ENCODE measurements at regions not wholly inside any gene's neighbourhood (a gene's known extent, or its start where the extent isn't known, plus 50 kb on each side); places are given as distances from the start of the nearest gene placed in this dataset.
"Not testable (repeated sequence)": the region's sequence is repeated elsewhere in the genome, so short reads cannot be mapped to it uniquely, and the experiment has no call there.

DNA sequence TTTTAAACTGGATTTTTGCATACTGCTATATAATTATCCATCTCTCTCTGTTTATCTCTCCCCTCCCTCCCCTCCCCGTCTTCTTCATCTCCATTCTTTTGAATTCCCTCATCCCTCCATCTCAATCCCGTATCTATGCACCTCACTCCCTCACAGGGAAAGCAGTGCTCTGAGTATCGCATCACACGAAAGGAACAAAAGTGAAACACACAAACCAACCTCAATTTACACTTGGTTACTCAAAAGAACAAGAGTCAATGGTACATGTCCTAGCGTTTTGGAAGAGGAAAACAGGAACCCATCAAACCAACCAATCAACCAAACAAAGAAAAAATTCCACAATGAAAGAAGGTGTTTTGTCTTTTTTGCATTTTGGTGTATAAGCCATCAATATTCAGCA is 115.1 kb downstream of the NBPF12 start:
- no peak for DNase-seq (ENCODE audit: extremely low spot score, unreplicated experiment)
- H3K27ac Mint-ChIP-seq, result no peak overlapping the region
- no peaks in the 10 kb centered on the region for H3K4me1 Mint-ChIP-seq (ENCODE audit: unreplicated experiment)
- no peak overlapping the region for H3K4me3 Mint-ChIP-seq
- peaks cover 20% of the 10 kb centered on the region for H3K27me3 Mint-ChIP-seq
- no peaks in the 10 kb centered on the region for H3K36me3 Mint-ChIP-seq
- H3K9me3 Mint-ChIP-seq, result no peaks in the 10 kb centered on the region
- TF ChIP-seq, protein P1, sequence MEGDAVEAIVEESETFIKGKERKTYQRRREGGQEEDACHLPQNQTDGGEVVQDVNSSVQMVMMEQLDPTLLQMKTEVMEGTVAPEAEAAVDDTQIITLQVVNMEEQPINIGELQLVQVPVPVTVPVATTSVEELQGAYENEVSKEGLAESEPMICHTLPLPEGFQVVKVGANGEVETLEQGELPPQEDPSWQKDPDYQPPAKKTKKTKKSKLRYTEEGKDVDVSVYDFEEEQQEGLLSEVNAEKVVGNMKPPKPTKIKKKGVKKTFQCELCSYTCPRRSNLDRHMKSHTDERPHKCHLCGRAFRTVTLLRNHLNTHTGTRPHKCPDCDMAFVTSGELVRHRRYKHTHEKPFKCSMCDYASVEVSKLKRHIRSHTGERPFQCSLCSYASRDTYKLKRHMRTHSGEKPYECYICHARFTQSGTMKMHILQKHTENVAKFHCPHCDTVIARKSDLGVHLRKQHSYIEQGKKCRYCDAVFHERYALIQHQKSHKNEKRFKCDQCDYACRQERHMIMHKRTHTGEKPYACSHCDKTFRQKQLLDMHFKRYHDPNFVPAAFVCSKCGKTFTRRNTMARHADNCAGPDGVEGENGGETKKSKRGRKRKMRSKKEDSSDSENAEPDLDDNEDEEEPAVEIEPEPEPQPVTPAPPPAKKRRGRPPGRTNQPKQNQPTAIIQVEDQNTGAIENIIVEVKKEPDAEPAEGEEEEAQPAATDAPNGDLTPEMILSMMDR (conservative IDR thresholded peaks at IDR 0.05), result no peak

DNA sequence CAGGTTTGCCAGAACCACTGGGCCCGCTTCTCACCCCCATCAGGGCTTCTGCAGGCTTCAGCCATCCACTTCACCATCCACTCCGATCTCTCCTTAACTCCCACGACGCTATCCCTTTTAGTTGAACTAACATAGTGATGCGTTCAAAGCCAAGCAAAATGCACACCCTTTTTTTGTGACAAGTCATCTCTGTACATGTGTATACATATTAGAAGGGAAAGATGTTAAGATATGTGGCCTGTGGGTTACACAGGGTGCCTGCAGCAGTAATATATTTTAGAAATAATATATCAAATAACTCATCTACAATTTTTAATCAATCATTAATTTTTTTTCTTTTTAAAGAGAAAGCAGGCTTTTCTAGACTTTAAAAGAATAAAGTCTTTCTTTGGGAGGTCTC is 114.6 kb downstream of the NBPF12 start:
- Mint-ChIP-seq H3K4me1 (ENCODE audit: unreplicated experiment) (no peaks in the 10 kb centered on the region), H3K36me3 (no peaks in the 10 kb centered on the region), H3K9me3 (no peaks in the 10 kb centered on the region), H3K27ac (no peak overlapping the region), H3K4me3 (no peak overlapping the region), H3K27me3 (peaks cover 20% of the 10 kb centered on the region)
- DNase-seq (ENCODE audit: extremely low spot score, unreplicated experiment), result no peak
- TF ChIP-seq, protein P1 (conservative IDR thresholded peaks at IDR 0.05), result no peak

DNA sequence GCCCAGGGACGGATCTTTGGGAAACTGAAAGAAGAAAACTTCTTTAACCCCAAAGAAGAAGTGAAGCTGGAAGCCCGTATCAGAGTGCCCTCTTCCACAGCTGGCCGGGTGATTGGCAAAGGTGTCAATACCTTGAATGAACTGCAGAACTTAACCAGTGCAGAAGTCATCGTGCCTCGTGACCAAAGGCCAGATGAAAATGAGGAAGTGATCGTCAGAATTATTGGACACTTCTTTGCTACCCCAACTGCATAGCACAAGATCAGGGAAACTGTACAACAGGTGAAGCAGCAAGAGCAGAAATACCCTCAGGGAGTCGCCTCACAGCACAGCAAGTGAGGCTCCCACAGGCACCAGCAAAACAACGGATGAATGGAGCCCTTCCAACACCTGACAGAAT is 114.0 kb downstream of the NBPF12 start:
- H3K9me3 Mint-ChIP-seq, result no peaks in the 10 kb centered on the region
- peaks cover 20% of the 10 kb centered on the region for H3K27me3 Mint-ChIP-seq
- no peaks in the 10 kb centered on the region for H3K4me1 Mint-ChIP-seq (ENCODE audit: unreplicated experiment)
- no peaks in the 10 kb centered on the region for H3K36me3 Mint-ChIP-seq
- TF ChIP-seq, protein P1 (conservative IDR thresholded peaks at IDR 0.05), result no peak
- no peak for DNase-seq (ENCODE audit: extremely low spot score, unreplicated experiment)
- no peak overlapping the region for H3K27ac Mint-ChIP-seq
- H3K4me3 Mint-ChIP-seq, result no peak overlapping the region

DNA sequence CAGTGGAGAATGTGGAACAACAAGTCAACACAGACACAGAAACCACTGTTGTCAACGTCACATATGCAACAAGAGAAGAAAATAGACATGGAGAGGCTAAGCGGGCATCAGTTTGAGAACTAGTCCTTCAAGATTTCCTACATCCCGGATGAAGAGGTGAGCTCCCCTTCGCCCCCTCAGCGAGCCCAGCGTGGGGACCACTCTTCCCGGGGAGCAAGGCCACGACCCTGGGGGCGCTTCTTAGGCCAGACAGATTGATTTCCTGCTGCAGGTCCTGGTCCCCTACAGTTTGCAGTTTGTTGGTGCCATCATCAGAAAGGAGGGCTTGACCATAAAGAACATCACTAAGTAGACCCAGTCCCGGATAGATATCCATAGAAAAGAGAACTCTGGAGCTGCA is 113.0 kb downstream of the NBPF12 start:
- no peaks in the 10 kb centered on the region for H3K4me1 Mint-ChIP-seq (ENCODE audit: unreplicated experiment)
- no peaks in the 10 kb centered on the region for H3K36me3 Mint-ChIP-seq
- no peak overlapping the region for H3K4me3 Mint-ChIP-seq
- TF ChIP-seq, protein P1 (conservative IDR thresholded peaks at IDR 0.05), result no peak
- H3K9me3 Mint-ChIP-seq, result no peaks in the 10 kb centered on the region
- H3K27ac Mint-ChIP-seq, result no peak overlapping the region
- peaks cover 11% of the 10 kb centered on the region for H3K27me3 Mint-ChIP-seq
- DNase-seq (ENCODE audit: extremely low spot score, unreplicated experiment), result no peak

DNA sequence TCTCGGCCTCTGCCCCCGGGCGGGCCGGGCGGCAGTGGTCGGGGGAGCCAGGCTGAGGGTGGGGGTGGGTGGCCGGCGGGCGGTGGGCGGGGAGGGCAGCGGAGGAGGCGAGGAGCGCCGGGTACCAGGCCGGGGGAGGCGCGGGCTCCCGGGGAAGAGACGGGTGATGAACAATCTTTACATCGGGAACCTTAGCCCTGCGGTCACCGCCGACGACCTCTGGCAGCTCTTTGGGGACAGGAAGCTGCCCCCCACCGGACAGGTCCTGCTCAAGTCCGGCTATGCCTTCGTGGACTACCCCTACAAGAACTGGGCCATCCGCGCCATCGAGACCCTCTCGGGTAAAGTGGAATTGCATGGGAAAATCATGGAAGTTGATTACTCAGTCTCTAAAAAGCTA is 112.5 kb downstream of the NBPF12 start:
- no peak overlapping the region for H3K4me3 Mint-ChIP-seq
- H3K4me1 Mint-ChIP-seq (ENCODE audit: unreplicated experiment), result no peaks in the 10 kb centered on the region

DNA sequence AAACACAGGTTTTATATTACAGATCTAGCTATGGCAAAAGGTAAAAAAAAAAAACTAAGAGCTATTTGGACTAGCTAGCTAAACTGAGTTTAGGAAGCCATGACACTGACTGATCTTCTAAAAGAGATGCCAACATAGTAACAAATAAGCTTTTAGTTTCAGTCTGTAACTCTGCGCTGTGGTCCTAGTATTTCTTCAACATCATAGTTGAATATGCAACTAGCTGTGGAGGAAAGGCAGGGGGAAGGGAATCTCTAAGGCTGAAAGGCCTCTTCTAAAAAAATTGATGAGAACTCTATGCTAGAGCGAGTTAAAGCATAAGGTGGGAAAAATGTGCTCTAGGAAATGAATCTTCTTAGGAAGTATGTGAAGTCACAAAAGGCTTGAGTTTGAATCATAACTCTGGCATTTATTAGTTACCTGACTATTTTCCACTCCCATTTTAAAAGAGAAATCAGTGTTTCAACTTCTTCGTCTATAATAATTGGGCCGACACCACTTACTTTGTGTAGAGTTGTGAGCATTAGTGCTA is 108.8 kb downstream of the NBPF12 start:
- H3K4me1 Mint-ChIP-seq (ENCODE audit: unreplicated experiment); DNase-seq (ENCODE audit: extremely low spot score, unreplicated experiment); H3K27ac Mint-ChIP-seq; H3K4me3 Mint-ChIP-seq; H3K36me3 Mint-ChIP-seq; H3K27me3 Mint-ChIP-seq; H3K9me3 Mint-ChIP-seq: not testable (repeated sequence)

More for the DNA sequence above, 112.5 kb downstream of the NBPF12 start:
- TF ChIP-seq, protein P1 (conservative IDR thresholded peaks at IDR 0.05), result no peak
- H3K36me3 Mint-ChIP-seq, result no peaks in the 10 kb centered on the region
- H3K9me3 Mint-ChIP-seq, result no peaks in the 10 kb centered on the region
- H3K27me3 Mint-ChIP-seq, result peaks cover 8% of the 10 kb centered on the region
- no peak for DNase-seq (ENCODE audit: extremely low spot score, unreplicated experiment)
- no peak overlapping the region for H3K27ac Mint-ChIP-seq

Measured in type B pancreatic cell (in vitro differentiated cells).